ENCODE measurements at regions not wholly inside any gene's neighbourhood (a gene's known extent, or its start where the extent isn't known, plus 50 kb on each side); places are given as distances from the start of the nearest gene placed in this dataset.
"Not testable (repeated sequence)": the region's sequence is repeated elsewhere in the genome, so short reads cannot be mapped to it uniquely, and the experiment has no call there.

- no peak for DNase-seq (ENCODE audit: low spot score)
- TF ChIP-seq CTCF (IDR thresholded peaks at IDR 0.05; ENCODE audit: extremely low read depth, missing control alignments), result no peak
Observed at GRCh38 chrX:22603060-22603459, 330.3 kb downstream of the CBLL2 start.

DNA sequence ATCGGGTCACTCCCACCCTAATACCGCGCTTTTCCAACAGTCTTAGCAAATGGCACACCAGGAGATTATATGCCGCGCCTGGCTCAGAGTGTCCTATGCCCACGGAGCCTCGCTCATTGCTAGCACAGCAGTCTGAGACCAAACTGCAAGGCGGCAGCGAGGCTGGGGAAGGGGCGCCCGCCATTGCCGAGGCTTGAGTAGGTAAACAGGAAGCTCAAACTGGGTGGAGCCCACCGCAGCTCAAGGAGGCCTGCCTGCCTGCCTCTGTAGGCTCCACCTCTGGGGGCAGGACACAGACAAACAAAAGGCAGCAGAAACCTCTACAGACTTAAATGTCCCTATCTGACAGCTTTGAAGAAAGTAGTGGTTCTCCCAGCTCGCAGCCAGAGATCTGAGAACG, 336.7 kb downstream of the CBLL2 start:
- DNase-seq (ENCODE audit: low spot score), result not testable (repeated sequence)

DNA sequence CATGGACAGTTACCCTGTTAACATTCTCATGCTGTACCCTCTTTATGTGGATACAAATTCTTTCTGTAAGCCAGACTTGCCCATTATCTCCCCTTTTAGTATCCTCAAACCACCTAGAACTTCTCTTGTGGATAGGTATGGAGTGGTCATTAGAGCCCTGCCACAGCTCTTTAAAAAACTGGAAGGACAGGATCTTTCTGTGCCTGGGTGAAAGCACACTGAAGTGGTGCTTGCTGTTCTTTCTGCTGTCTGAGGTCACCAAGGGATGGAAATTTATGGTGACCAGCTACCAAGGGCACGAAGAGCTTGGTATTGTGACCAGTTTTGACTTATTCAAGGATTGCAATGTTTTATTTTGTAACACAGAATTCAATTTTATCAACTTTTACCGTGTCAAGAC, 344.2 kb downstream of the CBLL2 start:
- TF ChIP-seq CTCF (IDR thresholded peaks at IDR 0.05; ENCODE audit: extremely low read depth, missing control alignments), result no peak
- no peak for DNase-seq (ENCODE audit: low spot score)

- DNase-seq (ENCODE audit: low spot score), result no peak
- TF ChIP-seq CTCF (IDR thresholded peaks at IDR 0.05; ENCODE audit: extremely low read depth, missing control alignments), result no peak
Observed at GRCh38 chrX:22627576-22627975, 354.9 kb downstream of the CBLL2 start.

DNA sequence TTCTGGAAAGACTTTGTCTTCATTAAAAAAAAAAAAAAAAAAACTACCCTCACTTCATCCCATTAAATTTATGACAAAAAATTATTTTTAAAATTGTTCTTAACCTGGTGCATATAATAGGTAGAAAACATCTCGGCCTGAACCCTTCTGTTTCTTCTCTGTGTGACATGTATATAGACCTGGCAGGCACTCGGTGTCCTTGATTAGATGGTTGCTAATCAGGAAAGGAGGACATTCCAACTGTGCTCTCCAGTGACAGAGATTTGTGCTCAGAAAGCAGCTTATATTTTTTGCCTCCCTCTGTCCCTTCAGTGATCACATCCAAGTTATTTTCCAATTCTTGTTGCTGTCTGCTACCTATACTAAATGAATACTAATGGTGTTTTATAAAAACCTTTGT, 355.6 kb downstream of the CBLL2 start:
- no peak for DNase-seq (ENCODE audit: low spot score)
- no peak for TF ChIP-seq CTCF (IDR thresholded peaks at IDR 0.05; ENCODE audit: extremely low read depth, missing control alignments)

DNA sequence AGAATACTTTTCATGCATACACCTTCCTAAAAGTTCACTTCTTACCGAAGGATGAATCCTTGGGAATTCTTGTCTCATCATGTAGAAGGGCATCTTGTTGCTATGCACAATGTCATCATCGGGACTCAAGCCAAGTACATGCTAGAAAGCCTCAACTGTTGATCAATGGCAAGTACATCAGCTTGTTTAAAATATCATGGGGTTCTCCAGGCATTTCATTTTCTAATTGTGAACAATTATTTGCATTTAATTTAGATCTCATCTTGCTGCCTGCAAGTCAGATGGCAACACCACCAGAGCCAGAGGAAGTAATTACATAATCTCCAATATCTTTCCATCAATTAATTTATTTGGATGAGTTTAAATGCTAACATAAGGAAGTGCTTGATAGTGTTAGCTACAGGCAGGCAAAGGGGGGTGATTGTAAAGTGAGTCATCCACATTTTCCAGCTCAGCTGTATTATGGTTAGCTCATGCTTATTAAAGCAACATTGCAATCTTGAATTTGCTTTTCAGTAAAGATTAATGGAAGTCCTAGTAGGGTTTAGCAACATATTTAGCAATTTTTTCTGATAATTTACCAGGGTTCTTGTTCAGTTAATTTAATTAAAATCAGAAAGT, 356.5 kb downstream of the CBLL2 start:
- TF ChIP-seq CTCF (IDR thresholded peaks at IDR 0.05; ENCODE audit: extremely low read depth, missing control alignments), result no peak
- DNase-seq (ENCODE audit: low spot score), result no peak

GRCh38 chrX:22634083-22634482, 361.4 kb downstream of the CBLL2 start:
- TF ChIP-seq CTCF (IDR thresholded peaks at IDR 0.05; ENCODE audit: extremely low read depth, missing control alignments), result no peak
- DNase-seq (ENCODE audit: low spot score), result no peak

GRCh38 chrX:22634751-22635150, 362.0 kb downstream of the CBLL2 start:
- no peak for DNase-seq (ENCODE audit: low spot score)
- no peak for TF ChIP-seq CTCF (IDR thresholded peaks at IDR 0.05; ENCODE audit: extremely low read depth, missing control alignments)
